GM19468 (cell line): ENCODE measurements at regions not wholly inside any gene's neighbourhood (a gene's known extent, or its start where the extent isn't known, plus 50 kb on each side); places are given as distances from the start of the nearest gene placed in this dataset.
"Not testable (repeated sequence)": the region's sequence is repeated elsewhere in the genome, so short reads cannot be mapped to it uniquely, and the experiment has no call there.

Source experiments
- ATAC-seq: cut with Tn5 transposase; IDR thresholded peaks from one replicate; pipeline ENCODE4 v1.9.1; 2021; ENCODE audit warnings: mild to moderate bottlenecking, moderate library complexity, moderate number of reproducible peaks; ENCODE audit not compliant: unreplicated experiment; ENCODE audit errors: extremely low read depth

DNA sequence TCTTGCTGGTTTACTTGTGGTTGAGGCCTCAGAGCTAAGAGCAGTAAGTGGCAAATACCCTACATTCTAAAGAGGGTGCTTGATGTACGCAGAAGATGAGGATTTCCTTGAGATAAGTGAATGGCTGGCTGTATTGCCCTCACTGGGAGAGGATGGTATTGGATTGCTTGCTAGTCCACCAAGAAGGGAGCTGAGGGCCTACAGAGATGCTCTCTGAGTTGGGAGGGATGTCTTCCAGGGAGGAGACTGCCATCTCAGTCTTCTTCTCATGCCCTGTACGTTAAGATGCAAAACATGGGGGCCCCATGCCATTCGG is 669.1 kb downstream of the UTRN start:
- no peak for ATAC-seq

DNA sequence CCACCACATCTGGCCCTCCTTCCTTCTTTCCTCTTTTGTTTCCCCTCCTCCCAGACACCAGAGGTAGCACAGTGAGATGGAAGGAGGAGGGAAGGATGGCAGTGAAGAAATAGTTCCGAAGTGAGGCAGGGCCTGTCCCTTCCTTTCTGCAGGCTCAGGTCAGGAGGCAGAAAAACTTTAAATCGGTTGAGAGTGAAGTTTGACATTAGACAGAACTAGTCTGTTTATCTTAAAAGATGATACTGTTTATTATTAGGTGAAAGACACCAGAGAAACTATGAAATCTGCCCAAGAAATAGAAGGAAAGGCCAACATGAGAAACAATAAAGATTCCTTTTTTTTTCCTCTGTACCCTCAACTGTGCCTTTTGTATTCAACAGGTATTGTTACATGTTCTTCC is 670.3 kb downstream of the UTRN start:
- ATAC-seq: no peak

DNA sequence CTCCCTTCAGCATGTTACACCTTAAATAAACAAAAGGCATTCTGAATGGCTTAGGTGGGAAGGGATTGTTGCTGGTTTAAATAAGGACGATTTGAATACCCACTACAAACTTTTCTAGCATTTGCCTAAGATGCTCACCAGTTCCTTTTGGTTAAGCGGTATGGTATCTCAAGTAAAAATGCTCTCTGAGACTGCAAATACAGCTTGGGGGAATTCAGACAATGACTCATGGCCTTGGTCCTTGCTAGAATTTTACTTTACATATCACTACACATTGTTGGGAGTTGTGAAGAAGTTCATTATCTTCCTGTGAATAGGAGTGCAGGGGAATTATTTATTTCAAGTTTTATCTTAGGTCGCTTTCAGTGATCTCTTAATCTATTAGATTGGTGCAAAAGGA is 670.7 kb downstream of the UTRN start:
- ATAC-seq: no peak

DNA sequence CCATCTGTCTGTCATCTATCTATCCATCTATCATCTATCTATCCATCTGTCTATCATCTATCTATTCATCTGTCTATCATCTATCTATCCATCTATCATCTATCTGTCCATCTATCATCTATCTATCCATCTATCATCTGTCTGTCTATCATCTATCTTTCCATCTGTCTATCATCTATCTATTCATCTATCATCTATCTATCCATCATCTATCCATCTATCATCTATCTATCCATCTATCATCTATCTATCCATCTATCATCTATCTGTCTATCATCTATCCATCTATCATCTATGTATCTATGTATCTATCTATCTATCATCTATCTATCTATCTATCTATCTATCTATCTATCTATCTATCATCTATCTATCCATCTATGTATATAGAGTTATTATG is 671.6 kb downstream of the UTRN start:
- ATAC-seq: not testable (repeated sequence)

DNA sequence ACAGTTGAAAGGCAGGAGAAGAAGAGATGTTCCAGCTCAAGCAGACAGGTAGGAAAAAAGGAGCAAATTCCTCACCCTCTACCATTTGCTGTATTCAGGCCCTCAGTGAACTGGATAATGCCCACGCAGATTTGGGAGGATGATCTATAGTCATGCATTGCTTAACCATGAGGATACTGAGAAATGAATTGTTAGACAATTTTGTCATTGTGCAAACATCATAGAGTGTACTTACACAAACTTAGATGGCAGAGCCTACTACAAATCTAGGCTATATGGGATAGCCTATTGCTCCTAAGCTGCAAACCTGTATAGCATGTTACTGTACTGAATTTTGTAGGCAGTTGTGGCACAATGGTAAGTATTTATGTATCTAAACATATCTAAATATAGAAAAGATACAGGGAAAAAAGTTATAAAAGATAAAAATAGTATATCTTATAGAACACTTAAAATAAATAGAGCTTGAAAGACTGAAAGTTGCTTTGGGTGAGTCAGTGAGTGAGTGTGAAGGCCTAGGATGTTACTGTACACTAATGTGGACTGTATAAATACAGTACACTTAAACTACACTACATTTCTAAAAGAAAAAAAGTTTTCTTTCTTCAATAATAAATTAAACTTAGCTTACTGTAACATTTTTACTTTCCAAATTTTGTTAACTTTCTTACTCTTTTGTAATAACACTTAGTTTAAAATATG is 672.3 kb downstream of the UTRN start:
- no peak for ATAC-seq

DNA sequence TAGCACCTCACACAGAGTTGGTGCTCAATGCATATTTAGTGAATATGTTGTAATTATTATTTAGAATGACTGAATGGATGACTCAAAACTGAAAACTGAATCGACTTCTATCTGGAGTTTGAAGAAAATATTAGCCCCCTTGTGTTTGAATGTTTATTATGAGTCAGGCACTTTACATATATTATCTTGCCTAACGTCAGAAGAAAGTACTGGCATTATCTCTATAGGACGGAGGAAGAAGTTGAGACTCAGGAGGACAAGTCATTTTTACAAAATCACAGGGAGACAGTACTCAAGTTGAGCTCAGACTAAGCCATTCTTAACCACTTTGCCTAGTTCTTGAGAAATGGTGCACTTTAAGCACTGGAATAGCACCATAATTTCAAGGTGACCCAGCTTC is 684.0 kb downstream of the UTRN start:
- no peak for ATAC-seq

DNA sequence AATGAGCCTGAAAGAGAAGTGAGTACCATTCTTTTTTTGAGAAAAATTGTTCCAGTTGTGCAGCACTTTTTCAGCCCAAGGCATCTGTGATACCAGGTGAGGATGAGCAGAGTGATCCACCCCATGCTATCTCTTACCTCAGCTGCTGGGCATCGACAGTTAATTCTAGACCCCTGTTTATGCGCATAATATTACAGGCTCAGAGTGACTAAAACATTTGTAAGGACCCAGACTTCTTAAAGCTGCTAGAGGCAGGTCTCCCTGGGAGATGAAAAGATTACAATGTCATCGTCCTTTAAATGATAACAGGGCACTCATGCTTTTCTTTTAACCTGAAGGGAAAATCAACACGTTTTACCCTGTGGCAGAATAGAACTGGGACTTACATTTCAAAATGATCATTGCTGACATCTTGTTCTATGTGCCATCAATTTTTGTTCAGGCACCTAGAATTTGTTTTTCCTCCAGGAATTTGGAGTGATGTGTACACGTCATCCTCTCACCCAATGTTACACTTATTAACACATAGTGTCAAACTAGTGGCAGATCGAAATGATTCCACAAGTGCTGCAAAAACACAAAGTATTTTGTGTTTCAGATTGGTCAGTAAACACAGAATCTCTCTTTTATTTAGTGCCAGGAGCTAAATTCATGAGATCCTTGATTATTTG is 684.6 kb downstream of the UTRN start:
- no peak for ATAC-seq

DNA sequence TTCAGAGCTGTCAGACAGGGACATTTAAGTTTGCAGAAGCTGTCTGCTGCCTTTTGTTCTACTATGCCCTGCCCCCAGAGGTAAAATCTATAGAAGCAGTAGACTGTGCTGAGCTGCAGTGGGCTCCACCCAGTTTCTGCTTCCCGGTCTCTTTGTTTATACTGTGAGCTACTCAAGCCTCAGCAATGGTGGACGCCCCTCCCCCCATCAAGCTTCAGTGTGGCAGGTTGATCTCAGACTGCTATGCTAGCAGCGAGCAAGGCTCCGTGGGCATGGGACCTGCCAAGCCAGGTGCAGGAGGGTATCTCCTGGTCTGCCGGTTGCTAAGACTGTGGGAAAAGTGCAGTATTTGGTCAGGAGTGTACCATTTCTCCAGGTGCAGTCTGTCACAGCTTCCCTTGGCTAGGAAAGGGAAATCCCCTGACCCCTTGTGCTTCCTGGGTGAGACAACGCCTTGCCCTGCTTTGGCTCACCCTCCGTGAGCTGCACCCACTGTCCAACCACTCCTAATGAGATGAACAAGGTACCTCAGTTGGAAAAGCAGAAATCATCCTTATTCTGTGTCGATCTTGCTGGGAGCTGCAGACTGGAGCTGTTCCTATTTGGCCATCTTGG is 692.2 kb downstream of the UTRN start:
- not testable (repeated sequence) for ATAC-seq

DNA sequence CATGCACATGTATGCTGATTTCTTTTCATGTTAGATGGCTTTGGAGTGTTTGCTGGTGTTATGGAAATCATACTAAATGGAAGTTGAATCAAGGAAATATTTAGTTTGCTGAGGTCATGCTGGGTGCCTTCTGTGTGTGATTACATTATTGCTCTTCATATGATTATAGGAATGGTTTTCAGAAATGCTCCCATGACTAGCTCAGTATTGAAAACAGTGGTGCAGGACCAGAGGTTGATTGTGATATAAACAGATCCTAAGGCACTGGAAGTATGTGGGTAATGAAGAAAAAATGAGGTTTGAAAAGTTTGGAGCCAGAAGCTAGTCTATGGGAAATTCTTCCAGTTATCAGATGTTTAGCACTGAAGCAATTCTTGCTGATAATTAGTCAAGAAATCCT is 693.1 kb downstream of the UTRN start:
- no peak for ATAC-seq

DNA sequence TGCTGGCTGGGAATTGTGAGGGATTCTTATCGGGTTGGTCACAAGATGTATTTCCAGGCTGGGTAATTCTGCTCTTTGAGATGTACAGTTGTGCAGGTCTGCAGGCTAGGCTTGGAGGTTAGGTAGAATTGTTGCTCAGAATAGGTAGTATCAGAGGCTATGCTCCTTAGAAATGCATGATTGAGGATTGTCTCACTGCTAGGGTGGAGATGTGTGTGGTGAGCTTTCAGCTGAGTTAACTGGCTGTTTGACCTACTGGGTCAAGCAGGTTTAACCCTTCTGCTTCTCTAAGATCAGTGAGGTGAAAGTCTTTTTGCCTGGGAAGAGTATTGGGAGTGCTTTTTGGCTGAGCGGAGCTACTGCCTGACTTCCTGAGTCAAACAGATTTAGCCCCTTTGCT is 701.1 kb downstream of the UTRN start:
- no peak for ATAC-seq

DNA sequence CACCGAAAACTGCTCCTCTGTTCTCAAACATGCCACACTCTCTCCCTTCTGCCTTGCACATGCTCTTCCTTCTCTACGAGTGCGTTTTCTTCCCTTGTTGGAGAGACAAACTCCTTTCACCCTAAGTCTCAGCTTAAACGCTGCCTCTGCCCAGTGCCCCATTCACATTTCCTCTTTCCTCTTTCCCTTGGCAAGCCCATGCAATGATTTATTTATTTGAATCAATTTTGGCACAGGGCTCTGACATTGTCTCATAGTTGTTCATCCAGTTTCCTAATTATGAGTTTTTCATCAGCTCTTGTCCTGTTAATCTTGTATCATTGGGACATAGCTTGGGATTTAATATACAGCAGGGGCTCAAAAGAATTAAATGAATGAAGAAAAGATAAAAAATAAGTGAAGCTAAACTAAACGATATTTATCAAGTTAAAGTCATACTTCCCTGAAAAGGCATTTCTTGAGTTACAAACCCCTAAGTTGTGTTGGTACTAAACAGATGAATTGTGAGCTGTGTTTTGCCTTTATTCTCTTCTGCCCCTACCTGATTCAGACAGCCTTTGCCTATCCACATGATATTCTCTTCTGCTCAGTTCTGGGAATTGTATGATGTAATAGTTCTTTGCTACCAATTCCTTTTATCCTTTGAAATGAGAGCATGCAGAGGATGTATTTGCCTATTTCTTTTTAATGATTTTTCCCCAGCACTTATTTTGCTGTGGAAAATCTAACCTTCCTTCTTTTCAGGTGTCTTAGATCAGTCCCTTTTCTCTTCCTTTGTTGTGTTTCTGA is 704.4 kb downstream of the UTRN start:
- ATAC-seq: no peak

DNA sequence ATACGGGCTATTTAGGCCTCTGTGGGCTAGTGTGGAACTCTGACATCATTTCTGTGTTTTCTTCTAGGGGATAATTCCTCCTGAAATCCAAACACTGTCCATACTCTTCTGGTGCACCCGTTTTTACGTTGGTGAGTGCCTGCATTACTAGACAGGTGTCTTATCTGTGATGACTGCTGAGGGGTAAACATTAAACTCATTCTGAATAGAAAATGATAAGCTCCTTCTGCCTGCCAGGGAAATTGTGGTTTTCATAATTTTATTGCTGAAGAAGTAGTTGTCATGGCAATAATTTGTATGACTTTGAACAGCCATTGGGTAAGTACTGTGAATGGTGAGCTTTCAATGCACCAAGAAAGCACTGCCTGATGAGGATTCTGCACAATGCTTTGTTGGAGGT is 705.6 kb downstream of the UTRN start:
- ATAC-seq: no peak

DNA sequence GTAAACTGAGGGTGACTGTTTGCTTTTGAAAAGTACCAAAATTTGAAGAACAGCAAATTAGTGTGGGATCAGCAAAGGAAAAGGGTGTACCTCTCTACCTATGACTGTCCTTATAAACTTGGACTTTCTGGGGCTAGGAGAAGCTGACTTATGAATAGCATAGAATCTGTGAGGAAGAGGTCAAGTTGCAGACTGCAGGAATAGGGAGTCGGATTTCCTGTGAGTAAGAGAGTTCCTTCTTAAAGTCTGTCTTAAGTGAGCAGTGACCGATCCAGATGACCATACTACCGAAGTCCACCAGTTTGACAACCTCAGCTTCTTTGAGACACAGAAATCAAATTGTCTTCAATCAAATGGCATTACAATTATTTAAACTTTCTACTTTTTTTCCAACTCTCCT is 708.7 kb downstream of the UTRN start:
- no peak for ATAC-seq

DNA sequence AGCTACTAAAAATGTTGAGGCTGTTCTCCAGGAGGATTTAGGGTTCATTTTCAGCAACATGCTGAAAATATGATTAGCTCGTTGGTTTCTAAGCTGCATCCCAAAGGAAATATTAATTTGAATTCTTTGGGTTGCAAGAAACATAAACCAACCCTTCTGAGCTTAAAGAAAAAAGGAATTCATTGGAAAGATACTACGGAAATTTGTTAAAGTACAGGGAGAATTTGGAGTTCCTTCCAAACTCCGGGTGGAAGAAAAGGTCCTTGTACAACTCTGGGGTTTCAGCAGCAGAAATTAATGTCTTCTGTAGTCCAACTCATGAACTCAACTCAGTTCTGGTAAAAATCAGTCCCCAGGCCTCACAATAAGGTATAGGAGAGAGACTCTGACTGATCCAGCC is 712.9 kb downstream of the UTRN start:
- no peak for ATAC-seq

DNA sequence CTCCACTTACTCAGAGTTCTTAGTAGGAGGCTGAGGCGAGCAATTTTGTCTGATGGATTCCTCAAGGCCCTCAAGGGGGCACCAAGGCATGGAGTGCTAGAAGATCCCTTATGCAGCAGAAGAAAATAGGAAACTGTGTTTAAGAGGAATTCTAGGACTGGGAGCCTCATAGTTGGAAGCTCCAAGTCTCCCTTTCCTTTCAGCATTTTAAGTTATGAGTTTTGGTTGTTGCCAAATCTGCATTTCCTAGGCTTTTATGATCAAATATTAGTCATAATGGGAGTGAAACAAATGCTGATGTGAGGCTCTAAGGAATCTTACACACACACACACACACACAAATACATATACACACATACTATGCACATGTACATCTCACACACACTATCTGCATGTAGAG is 714.0 kb downstream of the UTRN start:
- no peak for ATAC-seq

DNA sequence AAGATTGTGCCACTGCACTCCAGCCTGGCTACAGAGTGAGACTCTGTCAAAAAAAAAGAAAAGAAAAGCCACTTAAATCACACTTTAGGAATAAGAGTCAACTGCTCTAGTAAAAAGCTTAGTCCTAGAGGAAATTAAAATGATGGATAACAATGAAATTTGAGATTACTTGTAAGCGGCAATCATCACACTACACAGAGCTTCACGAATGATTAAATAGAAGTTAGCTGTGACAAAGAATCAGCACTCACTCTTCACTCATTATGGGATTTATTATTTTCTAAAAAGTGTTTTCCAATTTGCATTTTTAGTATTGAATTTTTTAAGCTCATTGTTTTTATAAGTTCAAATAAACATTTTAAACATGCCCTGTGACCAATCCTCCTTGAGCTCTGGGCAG is 718.0 kb downstream of the UTRN start:
- ATAC-seq: no peak

DNA sequence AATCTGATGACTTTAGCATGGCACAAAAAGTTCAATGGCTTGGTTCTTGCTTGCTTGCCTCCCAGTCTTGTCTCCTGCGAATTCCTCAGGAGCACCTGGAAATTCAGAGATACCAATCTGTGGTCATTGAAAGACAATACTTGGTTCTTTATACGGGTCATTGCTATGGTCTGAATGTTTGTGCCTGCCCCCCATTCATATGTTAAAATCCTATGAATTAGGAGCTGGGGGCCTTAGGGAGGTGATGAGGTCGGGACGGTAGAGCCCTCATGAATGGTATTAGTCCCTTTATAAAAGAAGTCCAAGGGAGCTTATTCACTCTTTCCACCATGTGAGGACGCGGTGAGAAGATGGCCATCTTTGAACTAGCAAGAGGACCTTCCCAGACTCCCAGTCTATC is 721.8 kb downstream of the UTRN start:
- no peak for ATAC-seq

DNA sequence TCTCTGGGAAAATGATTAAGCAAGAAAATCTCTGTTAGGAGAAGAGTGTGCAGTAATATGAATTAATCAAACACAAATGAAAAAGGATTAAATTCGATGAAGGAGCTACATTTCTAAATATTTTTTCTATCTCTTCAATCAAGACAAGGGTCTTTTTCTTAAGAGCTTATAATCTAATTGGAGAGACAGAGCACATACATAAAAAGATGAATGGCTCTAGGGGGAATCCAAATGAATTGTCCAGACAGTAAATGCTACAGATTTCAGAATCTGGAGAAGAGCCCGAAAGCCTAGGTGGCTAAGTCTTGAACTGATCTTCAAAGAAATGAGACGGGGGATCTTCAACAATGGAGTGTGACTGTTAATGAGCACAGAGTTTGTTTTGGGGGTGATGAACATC is 723.6 kb downstream of the UTRN start:
- no peak for ATAC-seq

DNA sequence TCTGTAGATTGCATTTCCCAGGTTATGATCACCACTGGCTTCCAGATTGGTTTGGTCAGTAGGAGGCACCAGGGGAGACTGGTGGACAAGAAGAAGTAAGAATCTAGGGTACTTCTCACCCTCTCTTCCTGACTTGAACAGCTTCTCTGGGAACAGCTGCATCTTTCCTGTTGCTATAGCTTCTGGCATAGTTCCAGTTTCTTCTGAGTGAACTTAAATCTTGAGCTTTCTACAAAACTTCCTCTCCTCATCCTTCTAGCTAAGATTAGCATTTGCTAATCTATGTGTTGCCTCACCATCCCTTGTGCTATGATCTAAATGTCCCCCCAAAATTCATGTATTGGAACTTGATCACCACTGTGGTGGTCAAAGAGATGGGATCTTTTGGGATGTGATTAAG is 724.6 kb downstream of the UTRN start:
- no peak for ATAC-seq

DNA sequence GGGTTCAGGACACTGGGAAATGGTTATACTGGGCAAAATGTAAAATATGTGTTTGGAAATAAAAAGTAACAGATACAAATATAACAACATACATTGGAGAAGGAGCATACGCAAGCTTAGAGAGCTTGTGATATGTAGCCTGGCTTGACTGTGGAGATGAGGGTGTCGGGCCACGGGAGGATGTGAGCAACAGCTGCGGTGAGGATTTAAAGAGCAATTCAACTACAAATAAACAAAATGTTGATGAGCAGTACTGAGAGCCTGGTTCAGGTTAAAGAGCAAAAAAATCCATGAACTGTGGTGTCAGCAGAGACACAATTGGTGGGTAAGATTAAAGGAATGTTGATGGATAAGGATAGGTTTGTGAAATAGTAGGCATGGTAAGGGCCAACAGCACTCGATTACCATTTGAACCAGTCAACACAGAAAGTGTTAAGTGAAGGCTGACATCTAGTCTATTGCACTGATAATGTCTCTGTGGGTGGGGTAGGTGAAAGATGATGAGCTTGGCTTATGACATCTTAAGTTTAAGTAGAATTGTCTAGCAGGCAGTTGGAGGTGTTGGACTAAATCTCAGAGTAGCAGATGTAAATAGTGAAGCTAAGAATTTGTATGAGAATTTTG is 723.2 kb downstream of the EPM2A start:
- no peak for ATAC-seq
